ENCODE measurements at regions not wholly inside any gene's neighbourhood (a gene's known extent, or its start where the extent isn't known, plus 50 kb on each side); places are given as distances from the start of the nearest gene placed in this dataset.
"Not testable (repeated sequence)": the region's sequence is repeated elsewhere in the genome, so short reads cannot be mapped to it uniquely, and the experiment has no call there.

- no peak for DNase-seq (ENCODE audit: low spot score)
Measured at GRCh38 chr12:20126601-20127000, 241.7 kb upstream of the PDE3A start.

DNA sequence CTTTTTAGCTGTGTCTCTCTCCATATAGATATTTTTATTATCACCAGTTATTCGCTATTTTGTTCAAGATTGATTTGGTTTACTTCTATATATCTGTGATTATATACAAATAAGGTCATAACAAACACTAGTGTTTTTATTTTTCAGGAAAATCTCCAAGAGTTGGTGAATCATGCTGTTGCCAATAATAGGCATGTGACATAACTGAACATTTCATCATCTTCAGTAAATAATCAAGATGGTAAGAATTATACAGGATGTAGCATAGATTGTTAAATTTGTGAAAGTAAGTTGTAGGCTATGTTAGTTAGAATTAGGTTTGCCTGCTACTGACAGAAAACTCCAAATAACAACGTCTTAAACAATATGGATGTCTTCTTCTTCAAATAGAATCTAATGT is 240.9 kb upstream of the PDE3A start:
- DNase-seq (ENCODE audit: low spot score), result no peak

GRCh38 chr12:20128928-20129327 is 239.4 kb upstream of the PDE3A start:
- no peak for DNase-seq (ENCODE audit: low spot score)

GRCh38 chr12:20132818-20133217 is 235.5 kb upstream of the PDE3A start:
- DNase-seq (ENCODE audit: low spot score), result no peak

DNA sequence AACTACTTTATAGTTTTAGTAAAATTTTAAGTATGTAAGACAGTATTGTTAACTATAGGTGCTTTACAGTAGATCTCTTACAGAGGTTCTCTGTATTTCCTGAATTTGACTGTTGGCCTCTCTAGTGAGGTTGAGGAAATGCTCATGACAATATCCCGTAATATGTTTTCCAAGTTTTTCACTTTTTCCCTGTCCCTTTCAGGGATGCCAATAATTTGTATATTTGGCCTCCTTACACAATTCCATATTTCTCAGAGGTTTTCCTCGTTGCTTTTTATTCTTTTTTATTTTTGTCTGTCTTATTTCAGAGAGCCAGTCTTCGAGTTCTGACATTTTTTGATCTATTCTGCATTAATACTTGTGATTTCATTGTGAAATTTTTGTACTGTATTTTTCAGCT is 233.7 kb upstream of the PDE3A start:
- no peak for DNase-seq (ENCODE audit: low spot score)

GRCh38 chr12:20140751-20141150 is 227.6 kb upstream of the PDE3A start:
- no peak for DNase-seq (ENCODE audit: low spot score)

DNA sequence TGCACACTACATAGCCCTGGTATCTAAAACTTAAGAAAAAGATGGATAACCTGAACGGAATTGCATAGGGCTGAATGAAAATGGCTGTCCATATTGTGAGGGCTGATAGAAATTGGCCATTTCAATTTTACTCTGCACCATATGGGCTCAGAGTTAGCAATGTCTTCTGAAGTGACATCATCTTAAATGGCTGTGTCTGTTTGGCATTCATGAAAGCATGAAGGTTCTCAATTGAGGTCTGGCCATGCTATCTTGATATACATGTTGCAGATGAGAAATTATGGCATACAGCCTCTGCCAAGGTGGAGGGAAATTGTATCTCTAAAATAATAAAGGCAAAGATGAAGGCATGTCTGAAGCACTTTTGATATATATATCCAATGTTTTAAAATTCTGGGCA is 226.0 kb upstream of the PDE3A start:
- DNase-seq (ENCODE audit: low spot score), result no peak

DNA sequence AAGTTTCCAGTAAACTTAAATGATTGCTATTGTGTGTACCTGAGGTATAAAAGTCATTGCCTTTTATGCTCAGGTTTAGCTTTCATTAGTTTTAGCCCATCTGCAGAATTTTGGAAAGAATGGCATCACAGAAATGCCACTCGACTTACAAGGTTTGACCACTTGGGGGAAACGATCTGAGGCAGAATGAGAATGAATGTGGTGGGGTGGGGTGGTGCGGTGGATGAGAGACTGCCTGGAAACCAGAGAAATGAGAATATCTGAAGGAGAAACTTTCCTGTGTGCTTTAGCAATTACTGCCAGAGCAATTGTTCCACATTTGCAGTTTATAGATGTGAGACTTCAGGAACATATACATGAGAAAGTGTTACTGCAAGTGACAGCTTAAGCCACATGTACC is 225.4 kb upstream of the PDE3A start:
- DNase-seq (ENCODE audit: low spot score), result no peak

- no peak for DNase-seq (ENCODE audit: low spot score)
Measured at GRCh38 chr12:20144341-20144740, 224.0 kb upstream of the PDE3A start.

DNA sequence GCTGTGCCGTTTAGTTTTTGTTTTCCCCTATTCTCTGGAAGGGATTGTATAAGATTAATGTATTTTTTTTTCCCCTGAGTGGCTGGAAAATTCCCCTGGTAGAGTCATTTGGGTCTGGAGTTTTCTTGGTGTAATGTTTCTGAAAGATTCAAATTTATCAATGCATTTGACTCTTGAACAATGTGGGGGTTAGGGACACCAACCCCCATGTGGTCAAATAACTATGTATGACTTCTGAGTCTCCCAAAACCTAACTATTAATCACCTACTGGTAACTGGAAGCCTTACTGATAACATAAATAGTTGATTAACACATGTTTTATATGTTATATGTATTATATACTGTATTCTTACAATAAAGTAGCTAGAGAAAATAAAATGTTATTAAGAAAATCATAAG is 220.1 kb upstream of the PDE3A start:
- DNase-seq (ENCODE audit: low spot score), result no peak

DNA sequence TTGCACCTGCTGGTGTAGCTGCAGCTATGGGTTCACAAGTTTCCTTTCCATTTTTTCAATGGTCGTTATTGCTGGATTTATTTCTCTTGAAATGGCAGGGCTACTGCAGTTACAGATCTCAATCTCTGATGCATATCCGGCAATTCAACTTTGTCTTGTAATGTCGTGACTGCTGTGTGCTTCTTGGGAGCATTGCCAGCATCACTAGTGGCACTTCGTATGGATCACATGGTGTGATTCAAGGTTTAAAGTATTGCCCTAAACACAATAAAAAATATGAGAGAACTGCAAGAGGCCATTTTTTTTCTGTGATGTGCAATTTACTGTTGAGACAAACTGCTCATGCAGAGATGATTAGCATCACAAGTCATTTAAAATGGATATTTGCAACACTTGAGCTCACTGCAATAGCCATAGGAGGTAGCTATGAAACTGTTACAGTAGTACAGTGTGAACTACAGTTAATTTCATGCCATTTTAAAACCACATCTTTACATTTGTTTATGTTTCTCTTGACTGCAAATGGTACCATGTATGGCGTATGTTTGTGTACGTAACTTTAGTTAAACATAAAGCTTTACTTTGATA is 217.4 kb upstream of the PDE3A start:
- DNase-seq (ENCODE audit: low spot score), result no peak

GRCh38 chr12:20154052-20154451 is 214.3 kb upstream of the PDE3A start:
- peak; percentile 18 for DNase-seq (ENCODE audit: low spot score)

GRCh38 chr12:20155374-20155773 is 213.0 kb upstream of the PDE3A start:
- no peak for DNase-seq (ENCODE audit: low spot score)

- not testable (repeated sequence) for DNase-seq (ENCODE audit: low spot score)
Measured at GRCh38 chr12:20160899-20161298, 207.4 kb upstream of the PDE3A start.

DNA sequence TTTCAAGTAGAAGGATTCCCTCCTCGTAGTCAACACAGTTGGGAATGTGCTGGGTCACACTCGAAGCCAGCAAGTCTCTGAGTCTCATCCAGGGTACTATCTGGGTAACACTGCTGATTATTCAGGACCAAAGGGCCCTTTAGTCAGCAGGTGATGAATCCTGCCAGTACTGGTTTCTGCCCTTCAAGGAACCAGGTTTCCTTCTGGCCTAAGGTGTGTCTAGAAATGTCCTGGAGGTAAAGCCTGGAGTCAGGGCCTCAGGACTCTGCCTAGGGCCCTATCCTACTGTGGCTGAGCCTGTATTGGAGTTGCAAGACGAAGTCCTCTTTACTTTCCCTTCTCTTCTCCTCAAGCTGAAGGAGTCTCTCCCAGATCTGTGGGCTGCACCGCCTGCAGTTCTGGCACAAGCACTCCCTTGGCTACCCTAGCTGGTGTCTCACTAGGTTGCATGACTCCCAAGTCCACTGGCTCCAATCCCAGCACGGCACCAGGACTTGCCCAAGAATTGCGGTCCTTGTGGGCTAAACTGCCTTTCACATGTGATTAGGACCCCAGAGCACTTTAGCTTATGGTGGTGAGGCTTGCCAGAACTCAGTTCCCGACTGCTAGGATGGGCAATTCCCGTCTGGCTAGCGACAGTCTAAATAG is 193.7 kb upstream of the PDE3A start:
- DNase-seq (ENCODE audit: low spot score), result no peak

DNA sequence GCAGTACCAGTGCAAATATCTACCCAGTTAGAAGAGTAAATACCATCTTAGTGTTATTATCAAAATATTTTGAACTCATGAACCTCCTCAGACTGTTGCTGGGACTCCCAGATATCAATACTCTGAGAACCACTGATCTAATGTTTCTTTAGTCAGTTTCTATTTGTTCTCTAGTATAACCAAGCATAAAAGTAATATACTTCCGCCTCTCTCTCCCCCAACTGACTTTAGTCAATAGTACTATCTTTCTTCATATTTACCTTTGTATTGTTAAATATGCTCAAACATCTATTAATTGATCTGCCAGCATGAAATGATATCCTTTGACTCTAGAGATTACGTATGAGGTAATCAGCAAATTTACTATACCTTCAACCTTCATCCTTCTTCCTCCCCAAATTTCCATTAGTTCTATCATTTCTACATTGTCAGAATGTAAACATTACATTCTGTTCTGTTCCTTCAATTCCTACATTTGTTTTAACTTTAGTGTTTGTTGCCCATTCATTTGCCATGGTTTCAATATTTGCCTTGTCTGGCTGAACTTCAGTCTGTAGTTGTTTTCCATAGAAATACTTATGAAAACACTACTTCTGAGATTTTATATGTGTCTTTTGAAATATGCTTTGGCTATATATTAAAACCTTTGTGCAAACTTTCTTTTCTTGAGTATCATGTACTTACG is 192.5 kb upstream of the PDE3A start:
- DNase-seq (ENCODE audit: low spot score), result no peak

- no peak for DNase-seq (ENCODE audit: low spot score)
Measured at GRCh38 chr12:20181416-20182180, 186.7 kb upstream of the PDE3A start.

- DNase-seq (ENCODE audit: low spot score), result no peak
Measured at GRCh38 chr12:20183563-20183962, 184.8 kb upstream of the PDE3A start.

GRCh38 chr12:20184514-20184913 is 183.8 kb upstream of the PDE3A start:
- DNase-seq (ENCODE audit: low spot score), result no peak

DNA sequence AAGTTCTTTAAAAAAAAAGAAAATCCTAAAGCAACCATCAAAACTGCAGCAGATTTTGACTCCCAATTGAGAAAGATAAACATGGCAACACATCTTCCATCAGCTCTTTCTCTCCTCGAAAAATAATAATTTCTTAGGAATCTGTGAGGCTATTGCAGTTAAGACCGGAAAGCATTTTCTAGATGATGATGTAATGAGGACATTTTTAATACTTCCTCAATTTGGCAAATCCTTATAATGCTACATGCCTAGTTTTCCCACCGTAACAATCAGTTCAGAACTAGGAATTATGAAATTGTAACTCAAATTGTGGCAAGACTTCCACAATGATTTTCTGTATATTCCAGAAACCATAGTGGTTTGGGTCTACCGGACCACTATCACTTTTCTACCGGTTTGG is 180.9 kb upstream of the PDE3A start:
- DNase-seq (ENCODE audit: low spot score), result no peak

DNA sequence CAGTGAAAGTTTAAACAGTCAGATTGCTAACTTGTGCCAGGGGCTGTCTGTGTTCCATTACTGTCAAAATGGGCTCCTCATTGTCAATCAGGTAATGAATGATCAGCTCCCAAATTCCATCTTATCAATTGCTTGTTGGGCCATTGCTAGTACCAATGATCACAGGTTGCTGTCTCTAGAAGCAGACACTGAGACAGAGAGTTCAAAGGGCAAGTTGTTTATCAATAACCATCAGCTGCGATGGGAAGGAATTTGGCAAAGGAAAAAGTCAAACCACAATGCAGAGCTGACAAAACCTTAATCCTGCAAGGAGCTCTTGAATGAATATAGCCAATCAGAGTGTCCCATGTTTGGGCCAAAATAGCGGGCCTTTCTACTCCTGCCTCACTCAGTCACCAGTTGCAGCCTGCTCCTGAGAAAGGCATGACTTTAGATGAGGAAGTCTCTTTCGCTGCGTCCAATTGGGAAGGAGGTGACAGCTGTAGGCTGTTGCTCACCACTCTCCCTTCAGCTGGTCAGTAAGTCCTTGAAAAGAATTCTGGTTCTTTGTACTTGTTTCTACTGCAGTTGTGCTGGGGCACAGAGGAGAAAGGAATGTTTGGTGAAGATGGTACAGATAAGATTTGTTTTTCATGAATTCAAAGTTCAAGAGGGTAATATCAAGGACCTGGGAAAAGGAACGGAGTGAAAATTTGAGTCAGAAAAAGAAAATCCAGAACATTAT is 179.2 kb upstream of the PDE3A start:
- no peak for DNase-seq (ENCODE audit: low spot score)

DNA sequence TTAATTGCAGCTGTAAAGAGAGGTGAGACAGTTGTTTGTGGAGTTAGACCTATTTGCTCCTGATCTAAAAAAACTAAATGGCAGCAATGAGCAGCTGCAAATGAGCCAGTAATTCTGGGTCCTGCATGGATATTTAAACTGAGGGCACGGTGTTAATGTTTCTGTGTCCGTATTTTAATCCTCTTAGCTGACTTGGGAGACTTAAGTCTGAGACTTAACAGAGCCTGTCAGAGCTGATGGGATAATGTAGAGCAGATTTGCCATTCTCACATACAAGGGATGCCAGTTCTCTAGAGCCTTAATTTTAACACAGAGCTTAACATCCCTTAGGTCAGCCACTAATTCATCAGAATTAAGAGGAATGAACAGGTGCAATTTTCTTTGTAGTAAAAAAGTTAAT is 178.6 kb upstream of the PDE3A start:
- DNase-seq (ENCODE audit: low spot score), result no peak

Data from LoVo (cell line).